Vagina (tissue), 2 donors: ENCODE measurements at regions not wholly inside any gene's neighbourhood (a gene's known extent, or its start where the extent isn't known, plus 50 kb on each side); places are given as distances from the start of the nearest gene placed in this dataset.

Source experiments
- DNase-seq, 2 donors: peaks; one replicate each; pipeline ENCODE4 v3.0.0-alpha.2; 2017; ENCODE audit errors: extremely low spot score in 2 of 2
- H3K27ac ChIP-seq: fragments of 200-600 bp; sonication (generic); one replicate; pipeline ENCODE4 v1.5.1; 2019
- H3K27me3 ChIP-seq: fragments of 200-600 bp; sonication (generic); one replicate; pipeline ENCODE4 v1.5.1; 2019
- H3K36me3 ChIP-seq, 2 donors: fragments of 200-600 bp; sonication (generic); one replicate each; pipeline ENCODE4 v1.5.1; 2017 to 2019
- H3K4me1 ChIP-seq: fragments of 200-600 bp; sonication (generic); one replicate; pipeline ENCODE4 v1.5.1; 2019
- H3K4me3 ChIP-seq, 2 donors: fragments of 200-600 bp; sonication (generic); 1 replicate in 1 of 2; 2 replicates in 1 of 2; pipeline ENCODE4 v1.5.1; 2016 to 2019
- H3K9me3 ChIP-seq: fragments of 200-600 bp; sonication (generic); one replicate; pipeline ENCODE4 v1.5.1; 2019
- CTCF ChIP-seq, 3 experiments: fragments of 450-650 bp in 2 of 3; fragments of 200-600 bp in 1 of 3; sonication (generic) in 1 of 3; IDR thresholded peaks; one replicate each; pipeline ENCODE4 v1.5.1; 2017 to 2019; ENCODE audit warnings: antibody characterized with exemption in 3 of 3, mild to moderate bottlenecking in 2 of 3, moderate library complexity in 2 of 3
- POLR2A ChIP-seq, 2 donors: fragments of 450-650 bp; IDR thresholded peaks; one replicate each; pipeline ENCODE4 v1.6.1; 2017; ENCODE audit warnings: antibody characterized with exemption in 2 of 2, mild to moderate bottlenecking in 2 of 2, moderate library complexity in 2 of 2
- POLR2AphosphoS5 ChIP-seq, 2 donors: sonication (generic); formaldehyde crosslinking; IDR thresholded peaks; one replicate each; pipeline ENCODE4 v1.9.0; 2017; ENCODE audit warnings: antibody characterized with exemption in 2 of 2, mild to moderate bottlenecking in 2 of 2, low read depth in 1 of 2; ENCODE audit not compliant: insufficient read depth in 1 of 2
- intact Hi-C: fragments of 100-400 bp; cut with DNase I; formaldehyde crosslinking; loops from one replicate; pipeline ENCODE4 v1.15.1; 2023

- H3K9me3 ChIP-seq, result no peaks in the 10 kb centered on the region
- no peaks in the 10 kb centered on the region for H3K36me3 ChIP-seq
- H3K4me1 ChIP-seq, result no peaks in the 10 kb centered on the region
- no peak overlapping the region for H3K27ac ChIP-seq
- intact Hi-C loops, result no loop called here
- TF ChIP-seq POLR2A (IDR thresholded peaks at IDR 0.05), result no peak
- no peak for TF ChIP-seq POLR2AphosphoS5 (IDR thresholded peaks at IDR 0.05; ENCODE audit: insufficient read depth in 1 of 2, low read depth in 1 of 2)
- TF ChIP-seq CTCF (IDR thresholded peaks at IDR 0.05), result no peak
- DNase-seq, result no peak
- H3K27me3 ChIP-seq, result no peaks in the 10 kb centered on the region
- H3K4me3 ChIP-seq, result no peak overlapping the region
These were observed 382.4 kb downstream of the TMEM167A start for GRCh38 chr5:82694711-82695285.

- Histone ChIP-seq H3K4me1 (no peaks in the 10 kb centered on the region), H3K9me3 (no peaks in the 10 kb centered on the region), H3K27ac (no peak overlapping the region), H3K36me3 (no peaks in the 10 kb centered on the region), H3K4me3 (no peak overlapping the region), H3K27me3 (no peaks in the 10 kb centered on the region)
- TF ChIP-seq CTCF (IDR thresholded peaks at IDR 0.05), result no peak
- no peak for TF ChIP-seq POLR2A (IDR thresholded peaks at IDR 0.05)
- no peak for TF ChIP-seq POLR2AphosphoS5 (IDR thresholded peaks at IDR 0.05; ENCODE audit: insufficient read depth in 1 of 2, low read depth in 1 of 2)
- no peak for DNase-seq
- intact Hi-C loops, result no loop called here
These were observed 384.4 kb downstream of the TMEM167A start for GRCh38 chr5:82692826-82693225.

GRCh38 chr5:82684659-82685058 lies 392.5 kb downstream of the TMEM167A start:
- Histone ChIP-seq H3K4me3 (no peak overlapping the region), H3K4me1 (no peaks in the 10 kb centered on the region), H3K27ac (no peak overlapping the region), H3K27me3 (no peaks in the 10 kb centered on the region), H3K9me3 (no peaks in the 10 kb centered on the region), H3K36me3 (no peaks in the 10 kb centered on the region)
- no peak for DNase-seq
- intact Hi-C loops, result no loop called here
- TF ChIP-seq POLR2A (IDR thresholded peaks at IDR 0.05) (no peak), POLR2AphosphoS5 (IDR thresholded peaks at IDR 0.05; ENCODE audit: insufficient read depth in 1 of 2, low read depth in 1 of 2) (no peak), CTCF (IDR thresholded peaks at IDR 0.05) (no peak)

- intact Hi-C loops, result no loop called here
- no peak overlapping the region for H3K4me3 ChIP-seq
- H3K9me3 ChIP-seq, result no peaks in the 10 kb centered on the region
- H3K27me3 ChIP-seq, result no peaks in the 10 kb centered on the region
- no peak for DNase-seq
- H3K36me3 ChIP-seq, result no peaks in the 10 kb centered on the region
- no peaks in the 10 kb centered on the region for H3K4me1 ChIP-seq
- no peak overlapping the region for H3K27ac ChIP-seq
- no peak for TF ChIP-seq CTCF (IDR thresholded peaks at IDR 0.05)
These were observed 393.0 kb downstream of the TMEM167A start for GRCh38 chr5:82684165-82684564.

GRCh38 chr5:82679660-82680059 lies 397.5 kb downstream of the TMEM167A start:
- Histone ChIP-seq H3K36me3 (no peaks in the 10 kb centered on the region), H3K27ac (no peak overlapping the region), H3K9me3 (no peaks in the 10 kb centered on the region), H3K4me1 (no peaks in the 10 kb centered on the region), H3K27me3 (no peaks in the 10 kb centered on the region), H3K4me3 (no peak overlapping the region)
- TF ChIP-seq POLR2A (IDR thresholded peaks at IDR 0.05), result no peak
- no peak for TF ChIP-seq POLR2AphosphoS5 (IDR thresholded peaks at IDR 0.05; ENCODE audit: insufficient read depth in 1 of 2, low read depth in 1 of 2)
- TF ChIP-seq CTCF (IDR thresholded peaks at IDR 0.05), result no peak
- intact Hi-C loops, result no loop called here
- no peak for DNase-seq
